HG03064 (cell line): ENCODE measurements at regions not wholly inside any gene's neighbourhood (a gene's known extent, or its start where the extent isn't known, plus 50 kb on each side); places are given as distances from the start of the nearest gene placed in this dataset.
"Not testable (repeated sequence)": the region's sequence is repeated elsewhere in the genome, so short reads cannot be mapped to it uniquely, and the experiment has no call there.

ENCODE experiments used
- ATAC-seq: cut with Tn5 transposase; IDR thresholded peaks from one replicate; pipeline ENCODE4 v1.9.1; 2021; ENCODE audit warnings: low read depth; ENCODE audit not compliant: unreplicated experiment

DNA sequence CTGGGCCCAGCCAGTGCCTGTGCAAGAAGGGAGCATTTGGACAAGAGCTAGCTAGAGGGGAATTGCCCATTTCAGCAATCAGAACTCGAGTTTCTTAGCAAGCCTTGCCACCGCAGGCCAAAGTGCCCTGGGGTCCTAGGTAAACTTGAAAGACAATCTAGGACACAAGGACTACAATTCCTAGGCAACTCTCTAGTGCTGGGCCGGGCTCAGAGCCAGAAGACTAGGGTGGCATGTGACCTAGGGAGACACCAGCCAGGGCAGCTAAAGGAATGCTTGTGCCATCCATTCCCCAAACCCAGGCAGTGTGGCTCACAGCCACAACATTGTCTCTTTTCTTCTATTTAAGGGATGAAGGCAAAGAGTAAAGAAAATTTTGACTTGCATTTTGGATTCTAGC, 205.0 kb downstream of the BMP4 start:
- ATAC-seq = no peak

DNA sequence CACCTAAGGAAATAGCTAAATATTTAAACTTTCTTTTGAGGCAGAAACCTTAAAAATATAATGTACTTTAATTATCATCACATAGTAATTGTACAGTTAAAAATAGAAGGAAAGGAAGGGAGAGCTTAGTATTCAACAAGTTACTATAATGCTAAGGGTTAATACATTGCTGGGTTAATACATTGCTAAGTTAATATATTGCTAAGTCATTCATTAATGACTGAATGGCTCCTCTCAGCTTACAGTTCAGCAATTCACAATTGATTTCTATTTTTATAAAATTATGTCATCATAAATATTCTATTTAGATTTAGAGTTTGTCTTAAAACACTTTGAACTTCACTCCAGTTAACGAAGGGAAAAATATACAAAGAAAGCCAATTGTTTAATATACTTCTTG, 207.9 kb downstream of the BMP4 start:
- no peak for ATAC-seq

DNA sequence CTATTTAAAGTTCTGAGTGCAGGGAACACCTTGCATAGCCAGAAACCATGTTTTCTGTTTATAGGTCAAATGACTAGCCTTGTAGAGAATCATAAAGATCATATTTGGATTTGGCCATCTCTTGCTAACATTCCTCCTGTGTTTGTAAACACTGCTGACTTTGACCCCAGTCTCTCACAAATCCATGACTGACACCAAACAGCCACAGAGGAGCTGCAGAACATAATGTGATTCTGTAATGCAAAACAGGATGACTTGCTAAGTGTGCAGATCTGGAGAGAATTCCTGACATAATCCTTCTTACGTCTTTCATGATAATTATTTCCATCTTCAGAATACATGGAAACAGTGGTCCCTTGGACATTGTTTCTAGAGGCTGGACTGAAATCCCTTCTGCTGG, 211.8 kb downstream of the BMP4 start:
- no peak for ATAC-seq

DNA sequence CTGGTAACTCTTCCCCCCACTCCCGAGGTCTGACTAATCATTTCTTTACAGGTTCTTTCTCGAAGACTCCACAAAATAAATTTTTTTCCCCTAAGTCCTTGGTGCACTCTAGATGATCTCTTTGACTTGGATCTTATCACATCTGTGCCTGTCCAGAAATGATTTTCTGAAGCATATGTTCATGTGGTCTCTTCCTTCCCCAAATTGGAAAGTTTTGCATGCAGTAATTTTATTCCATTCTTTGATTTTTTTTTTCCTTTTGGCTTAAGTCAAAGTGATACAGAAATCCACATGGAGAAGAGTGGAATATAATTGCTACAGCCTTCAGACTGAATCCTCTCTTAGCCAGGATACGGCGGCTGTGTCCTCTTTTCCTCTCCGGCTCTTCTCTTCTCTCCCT, 213.3 kb downstream of the BMP4 start:
- ATAC-seq = no peak

DNA sequence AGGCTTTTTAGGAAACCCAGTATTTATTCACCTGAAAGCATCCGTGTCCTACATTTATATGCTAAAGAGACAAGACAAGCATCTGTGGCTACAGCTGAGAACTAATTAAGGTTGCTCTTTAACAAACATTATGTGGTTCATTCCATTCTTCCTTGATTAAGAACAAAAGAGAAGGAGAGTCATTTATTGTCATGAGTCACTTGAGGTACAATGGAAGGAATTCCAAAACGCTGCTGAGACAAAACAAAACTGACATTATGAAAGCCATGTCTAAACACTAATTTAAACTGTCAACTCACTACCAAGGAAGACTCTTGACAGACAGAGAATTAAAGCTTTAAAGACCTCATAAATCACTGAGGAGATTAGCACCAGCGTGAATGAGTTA, 214.4 kb downstream of the BMP4 start:
- ATAC-seq = no peak

DNA sequence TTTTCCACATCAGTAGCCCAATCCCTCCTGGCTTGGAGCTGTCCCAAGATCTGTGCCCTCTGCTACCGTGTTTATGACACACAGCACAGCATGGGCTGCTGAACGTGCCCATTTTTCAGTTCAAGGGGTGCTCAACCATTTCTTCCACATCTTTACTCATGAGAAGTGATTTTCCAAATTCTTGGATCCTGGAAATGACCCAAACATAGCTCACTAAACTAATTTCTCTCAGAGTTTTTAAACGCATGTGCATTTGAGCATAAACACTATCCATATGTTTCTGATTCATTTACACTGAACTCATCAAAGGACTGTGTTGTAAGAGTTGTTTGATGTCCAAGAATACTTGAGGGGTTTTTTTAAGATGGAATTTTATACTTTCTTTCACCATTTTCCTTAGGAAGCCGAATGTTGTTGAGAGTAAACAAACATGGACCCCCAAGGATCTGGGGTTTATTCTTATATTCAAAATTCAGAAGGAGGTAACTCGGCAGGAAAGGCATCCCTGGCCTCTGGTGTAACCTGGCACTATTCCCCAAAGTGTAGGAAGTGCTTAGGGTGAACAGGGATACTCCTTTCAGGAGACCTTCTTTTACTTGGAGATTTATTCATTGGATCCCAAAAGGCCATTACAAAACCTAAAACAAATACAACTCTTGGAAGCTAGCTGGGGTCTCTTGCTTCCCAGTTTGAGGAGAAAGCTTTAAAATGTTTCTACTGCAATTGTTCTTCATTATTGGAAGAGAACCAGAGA, 215.0 kb downstream of the BMP4 start:
- no peak for ATAC-seq

DNA sequence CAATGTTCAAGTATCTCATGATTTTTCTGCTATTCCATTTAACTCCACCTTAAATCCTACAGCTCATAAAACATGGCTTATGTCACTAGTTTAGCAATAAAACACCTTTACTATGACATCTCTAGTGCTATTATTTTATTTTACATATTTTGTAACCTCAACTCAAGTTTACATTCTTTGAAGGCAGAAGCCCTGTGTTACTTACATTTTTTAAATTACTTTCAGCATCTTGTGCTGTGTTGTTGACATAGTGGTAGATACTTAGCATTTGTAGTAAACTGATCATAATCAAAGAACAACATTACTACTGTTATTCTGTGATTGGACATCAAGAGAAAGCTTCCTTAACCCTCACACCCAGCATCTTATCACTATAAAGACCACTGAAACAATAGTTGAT, 216.1 kb downstream of the BMP4 start:
- ATAC-seq = no peak

DNA sequence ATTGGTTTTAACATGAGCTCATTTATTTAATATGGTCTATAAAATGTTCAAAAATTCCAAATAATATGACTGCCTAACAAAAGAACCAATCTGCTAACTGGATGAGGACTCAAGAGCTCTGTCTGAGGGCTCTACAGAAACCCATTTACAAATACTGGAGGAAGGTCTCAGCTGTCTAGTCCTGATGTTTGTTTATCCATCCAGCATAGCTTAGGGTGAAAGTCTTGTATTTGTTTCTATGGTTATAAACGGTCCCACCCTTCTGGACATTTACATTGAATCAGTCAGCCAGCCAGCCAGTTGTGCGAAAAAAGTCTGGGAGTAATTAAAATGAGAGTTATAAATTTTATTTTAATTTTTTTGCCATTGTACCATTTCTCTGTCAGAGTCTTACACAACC, 220.7 kb downstream of the BMP4 start:
- no peak for ATAC-seq

DNA sequence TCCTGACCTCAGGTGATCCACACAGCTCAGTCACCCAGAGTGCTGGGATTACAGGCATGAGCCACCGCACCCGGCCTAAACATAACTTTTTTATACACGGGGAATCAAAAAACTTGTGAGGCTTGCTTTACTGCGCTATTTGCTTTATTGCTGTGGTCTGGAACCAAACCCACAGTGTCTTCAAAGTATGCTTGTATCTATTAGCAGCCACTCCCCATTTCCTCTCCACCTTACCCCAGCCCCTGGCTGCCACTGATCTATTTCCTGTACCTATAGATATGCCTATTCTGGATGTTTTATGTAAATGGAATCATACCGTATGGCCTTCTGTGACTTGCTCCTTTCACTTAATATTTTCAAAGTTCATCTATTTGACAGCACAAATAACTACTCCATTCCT, 233.4 kb downstream of the BMP4 start:
- no peak for ATAC-seq

DNA sequence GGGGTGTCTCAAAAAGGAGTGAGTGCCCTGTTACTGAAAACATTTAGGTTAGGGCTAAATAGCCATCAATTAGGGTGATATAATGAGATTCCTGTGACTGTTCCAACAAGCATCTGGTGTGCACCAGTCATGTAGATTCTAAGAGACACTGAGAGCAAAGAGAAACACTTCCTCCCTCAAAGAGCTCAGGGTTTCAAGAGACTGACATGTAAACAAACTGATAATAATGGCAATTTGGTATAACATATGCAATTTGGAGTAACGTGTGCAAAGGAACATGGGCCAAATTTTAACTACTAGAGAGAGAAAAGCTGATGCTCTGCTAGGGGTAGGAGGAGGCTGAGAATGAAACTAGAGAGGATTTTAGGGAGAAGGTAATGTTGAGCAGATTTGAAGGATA, 237.1 kb downstream of the BMP4 start:
- no peak for ATAC-seq

DNA sequence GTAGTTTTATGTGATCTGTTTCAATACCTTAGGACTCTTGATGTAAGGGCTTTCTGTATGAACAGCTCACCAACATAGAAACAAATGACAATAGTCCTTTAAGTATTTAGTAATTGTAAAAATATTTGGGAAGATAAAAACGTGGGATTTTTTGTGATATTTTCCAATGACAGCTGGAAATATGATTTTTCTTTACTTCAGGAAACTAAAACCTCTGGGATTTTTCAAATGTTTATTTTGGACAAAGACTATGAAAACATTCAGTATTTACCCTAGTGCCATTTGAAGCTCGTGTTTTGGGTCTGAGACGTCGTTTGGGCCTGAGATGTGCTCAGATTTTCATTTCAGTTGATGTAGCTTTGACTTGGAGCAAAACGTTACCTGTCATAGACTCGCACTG, 240.0 kb downstream of the BMP4 start:
- ATAC-seq = no peak

DNA sequence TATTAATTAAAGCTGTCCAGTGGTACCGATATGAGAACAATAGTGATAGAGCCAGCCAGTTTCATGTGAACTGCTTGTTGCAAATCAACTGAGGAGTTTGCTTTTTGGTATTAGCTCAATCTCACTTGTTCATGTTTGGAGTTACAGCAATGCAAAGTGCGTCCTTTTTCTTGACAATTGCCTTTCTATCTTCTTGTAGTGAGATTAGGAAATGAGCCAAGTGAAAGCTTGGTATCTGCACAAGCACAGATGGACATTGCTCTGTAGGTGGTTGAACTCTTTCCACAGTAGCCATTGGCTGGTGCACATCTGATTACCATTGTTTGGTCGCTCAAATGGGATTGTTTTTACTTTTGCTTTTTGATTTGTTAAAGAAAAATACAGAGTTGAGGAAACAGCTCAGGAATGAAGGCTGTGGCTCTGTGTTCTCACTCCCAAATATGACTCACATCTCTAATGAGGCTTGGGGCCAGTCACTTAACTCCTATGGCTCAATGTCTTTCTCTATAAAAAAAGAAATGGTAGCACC, 241.4 kb downstream of the BMP4 start:
- ATAC-seq = no peak

DNA sequence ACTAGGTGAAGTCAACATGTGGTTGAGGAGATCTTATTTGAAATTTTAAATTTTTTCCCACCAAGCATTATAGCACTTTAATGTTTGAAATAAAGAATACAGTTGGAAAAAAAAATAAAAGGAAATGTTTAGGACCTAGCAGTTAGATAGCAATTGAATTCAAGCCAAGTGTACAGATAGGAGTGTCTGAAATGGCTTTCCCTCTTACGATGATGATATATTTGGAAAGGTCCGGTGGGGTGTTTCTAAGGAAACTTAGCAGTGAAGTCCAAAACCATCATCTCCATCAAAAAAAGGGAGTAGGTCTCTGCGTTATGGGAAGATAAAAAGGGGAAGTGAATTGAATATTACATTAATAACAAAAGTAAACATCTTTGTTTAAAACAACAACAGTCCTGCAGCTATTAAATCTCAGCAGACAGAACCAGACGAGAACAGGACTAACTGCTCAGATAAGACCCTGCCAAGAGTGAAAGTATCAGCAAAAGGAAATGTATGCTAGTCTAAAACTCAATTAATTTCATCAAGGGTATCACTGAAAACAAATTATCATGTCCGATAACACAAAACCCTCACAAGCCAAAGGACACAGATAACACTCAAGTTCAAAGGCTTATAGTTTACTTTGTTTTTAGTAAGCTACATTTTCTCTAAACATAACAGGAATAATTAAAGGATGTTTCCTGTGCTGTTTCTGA, 242.0 kb downstream of the BMP4 start:
- ATAC-seq = no peak

DNA sequence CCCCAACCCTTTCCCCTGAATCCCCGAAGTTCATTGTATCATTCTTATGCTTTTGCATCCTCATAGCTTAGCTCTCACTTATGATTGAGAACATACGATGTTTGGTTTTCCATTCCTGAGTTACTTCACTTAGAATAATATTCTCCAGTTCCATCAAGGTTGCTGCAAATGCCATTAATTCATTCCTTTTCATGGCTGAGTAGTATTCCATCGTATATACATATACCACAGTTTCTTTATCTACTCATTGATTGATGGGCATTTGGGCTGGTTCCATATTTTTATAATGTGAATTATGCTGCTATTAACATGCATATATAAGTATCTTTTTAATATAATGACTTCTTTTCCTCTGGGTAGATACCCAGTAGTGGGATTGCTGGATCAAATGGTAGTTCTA, 243.7 kb downstream of the BMP4 start:
- not testable (repeated sequence) for ATAC-seq

DNA sequence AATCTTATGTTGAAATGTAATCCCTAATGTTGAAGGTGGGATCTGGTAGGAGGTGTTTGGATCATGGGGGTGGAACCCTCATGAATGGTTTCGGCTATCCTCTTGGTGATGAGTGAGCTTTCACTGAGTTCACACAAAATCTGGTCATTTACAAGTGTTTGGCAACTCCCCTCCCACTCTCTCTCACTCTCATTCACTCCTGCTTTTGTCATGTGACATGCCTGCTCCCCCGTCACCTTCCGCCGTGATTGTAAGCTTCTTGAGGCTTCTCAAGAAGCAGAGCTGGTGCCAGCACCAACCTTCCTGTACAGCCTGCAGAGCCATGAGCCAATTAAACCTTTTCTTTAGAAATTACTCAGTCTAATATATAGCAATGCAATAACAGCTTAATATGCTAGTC, 245.4 kb downstream of the BMP4 start:
- ATAC-seq = no peak

DNA sequence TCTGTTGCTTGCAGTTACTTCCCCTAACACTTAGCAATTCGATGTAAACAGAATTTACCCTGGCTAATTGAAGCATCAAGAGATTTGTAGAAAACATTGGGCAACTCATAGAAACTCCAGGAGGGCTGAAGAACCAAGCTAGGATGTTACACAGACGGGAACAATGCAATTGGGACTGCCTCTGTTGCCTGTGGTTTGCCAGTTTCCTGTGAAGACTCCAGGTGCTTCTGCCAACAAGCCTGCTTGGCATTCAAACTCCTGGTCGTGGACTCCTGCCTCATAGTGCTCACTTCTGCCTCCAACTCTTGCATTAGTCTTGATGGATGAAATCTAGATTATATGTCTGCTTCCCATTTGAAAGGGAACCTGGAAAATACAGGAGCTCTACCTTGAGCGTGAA, 246.0 kb downstream of the BMP4 start:
- no peak for ATAC-seq

DNA sequence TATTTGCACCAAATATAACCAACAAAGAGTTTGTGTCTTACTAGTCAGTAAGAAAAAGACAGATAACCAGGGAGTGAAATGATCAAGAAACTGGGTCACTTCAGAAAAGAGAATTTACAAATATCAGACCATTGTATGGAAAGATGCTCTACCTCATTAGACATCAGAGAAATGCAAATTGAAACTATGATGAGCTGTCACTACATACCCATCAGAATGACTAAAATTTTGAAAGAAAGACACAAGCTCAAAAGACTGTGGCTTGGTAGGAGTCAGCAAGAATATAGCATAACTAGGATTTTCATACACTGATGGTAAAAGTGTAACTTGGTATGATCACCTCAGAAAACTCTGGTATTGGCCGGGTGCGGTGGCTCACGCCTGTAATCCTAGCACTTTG, 247.2 kb downstream of the BMP4 start:
- ATAC-seq = no peak

DNA sequence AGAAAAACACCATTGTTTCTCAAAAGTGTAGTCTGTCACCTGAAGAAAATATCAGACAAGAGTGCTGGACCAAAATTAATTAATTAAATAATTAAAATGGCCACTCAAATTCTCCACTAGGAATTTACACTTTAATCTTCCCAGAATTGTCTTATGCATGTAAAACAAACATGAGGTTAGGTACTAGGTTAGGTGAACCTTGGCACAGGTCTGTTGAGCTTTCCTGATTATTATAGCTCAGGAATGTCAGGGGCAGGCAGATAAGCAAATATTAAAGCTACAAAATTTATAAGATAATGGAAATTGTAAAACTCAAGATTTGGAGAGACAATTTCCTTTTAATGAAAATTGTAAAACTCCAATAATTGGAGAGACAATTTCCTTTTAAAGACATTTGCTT, 253.2 kb downstream of the BMP4 start:
- ATAC-seq = no peak

DNA sequence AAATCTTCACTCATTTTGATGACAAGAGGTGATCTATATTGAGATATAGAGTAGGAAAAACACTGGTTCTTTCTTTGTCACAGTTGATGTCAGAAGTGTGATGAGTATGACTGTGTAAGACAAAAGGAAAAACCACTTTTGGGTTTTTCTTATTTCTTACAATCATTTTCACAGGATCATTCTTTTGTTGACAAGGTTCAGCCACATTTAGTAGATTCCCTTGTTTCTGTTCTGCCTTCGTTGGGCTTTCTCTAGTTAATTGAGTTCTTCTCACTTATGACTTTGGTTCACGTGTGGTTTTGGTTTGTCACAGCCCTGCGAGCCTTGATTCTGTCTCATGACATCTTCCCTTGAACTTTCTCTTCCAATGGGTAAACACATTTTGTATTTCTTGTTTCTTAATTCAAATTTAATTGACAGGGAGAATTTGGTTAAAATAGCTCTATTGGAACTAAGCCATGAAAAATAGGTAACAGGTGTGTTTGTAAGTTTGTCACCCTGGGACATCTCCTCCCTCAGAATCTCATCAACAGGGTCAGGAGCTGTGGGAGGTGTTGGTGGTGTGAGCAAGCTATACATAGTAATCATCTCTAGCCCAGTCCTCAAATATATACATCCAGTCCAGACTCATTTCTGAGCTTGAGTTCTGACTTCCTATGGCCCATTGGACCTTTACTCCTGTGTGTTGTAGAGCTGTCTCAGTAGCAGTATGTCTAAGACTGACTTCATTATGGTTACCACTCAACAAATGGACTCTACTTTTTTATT, 255.3 kb downstream of the BMP4 start:
- no peak for ATAC-seq

DNA sequence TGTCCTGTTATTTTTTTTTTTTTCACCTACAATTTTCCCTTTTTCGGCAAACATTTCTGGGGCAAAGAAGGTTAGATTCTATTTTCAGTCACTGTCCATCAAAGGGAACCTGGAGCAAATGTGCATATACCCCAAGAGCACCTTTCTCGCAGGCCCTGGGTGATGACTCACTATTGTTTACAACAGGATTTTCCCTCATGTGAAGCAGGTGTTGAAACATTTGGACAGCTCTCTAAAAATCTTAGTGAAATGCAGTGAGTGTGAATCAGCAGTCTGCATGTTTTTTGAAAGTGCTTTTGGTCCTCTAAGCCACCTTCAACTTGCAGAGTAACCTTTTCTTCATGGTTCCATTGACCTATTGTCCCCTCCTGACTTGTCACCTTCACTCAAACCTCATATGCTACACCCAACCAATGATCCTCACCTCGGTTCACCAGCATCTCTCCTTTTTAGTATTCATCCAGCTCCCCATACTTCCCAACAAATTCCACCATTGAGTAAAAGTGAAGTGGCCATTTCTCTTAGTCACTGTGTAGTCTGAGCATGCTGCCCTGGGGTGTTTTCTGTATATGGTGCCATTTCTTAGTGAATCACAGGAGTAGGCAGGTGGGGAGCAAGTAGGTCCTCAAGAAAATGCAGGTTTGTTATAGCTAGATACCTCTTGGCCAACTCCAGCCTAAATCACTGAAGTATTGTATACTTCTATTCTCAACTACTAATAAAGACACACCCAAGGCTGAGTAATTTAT, 260.2 kb downstream of the BMP4 start:
- ATAC-seq = no peak

DNA sequence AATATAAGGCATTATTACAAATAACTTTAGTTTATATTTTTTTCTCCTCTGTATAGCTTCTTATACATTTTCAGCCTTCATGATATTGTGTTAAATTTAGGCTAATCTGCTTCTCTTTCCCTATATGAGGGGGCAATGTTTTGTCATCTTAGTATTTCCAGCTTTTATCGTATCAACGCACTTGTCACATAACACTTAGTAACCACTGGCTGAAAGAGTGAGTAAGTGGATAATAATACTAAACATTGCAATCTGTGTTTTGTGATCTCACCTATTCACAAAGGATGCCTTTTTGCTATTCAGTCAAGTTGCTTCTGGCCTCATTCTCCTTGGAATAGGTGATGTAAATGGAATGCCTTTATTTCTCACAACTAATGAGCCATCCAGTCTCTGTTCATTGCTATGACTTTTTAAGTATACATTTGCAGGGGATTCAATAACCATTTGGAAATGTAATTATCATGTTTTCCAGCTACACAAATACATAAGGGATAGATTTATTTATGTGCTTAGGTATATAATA, 260.9 kb downstream of the BMP4 start:
- ATAC-seq = no peak
